ENCODE measurements at regions not wholly inside any gene's neighbourhood (a gene's known extent, or its start where the extent isn't known, plus 50 kb on each side); places are given as distances from the start of the nearest gene placed in this dataset.

DNA sequence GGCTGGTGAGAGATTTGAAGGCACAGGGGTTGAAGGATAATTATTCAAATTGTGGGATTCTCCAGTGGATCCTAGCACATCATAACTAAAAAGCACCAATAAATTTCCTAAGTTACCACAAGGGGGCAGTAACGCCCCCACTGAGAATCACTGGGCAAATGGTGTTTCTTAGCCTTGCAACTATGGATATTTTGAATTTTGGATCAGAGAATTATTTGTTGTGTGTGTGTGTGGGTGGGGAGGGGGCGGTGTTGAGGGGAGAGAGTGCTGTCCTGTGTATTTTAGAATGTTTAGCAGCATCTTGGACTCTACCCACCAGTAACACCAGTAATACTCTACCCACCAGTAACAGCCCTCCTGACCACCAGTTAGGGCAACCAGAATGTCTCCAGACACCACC is 63.3 kb upstream of the PRKG1 start (continued):
- TF ChIP-seq FOXP1 (CRISPR knock-in tag; IDR thresholded peaks at IDR 0.05) (no peak), HIVEP1 (CRISPR knock-in tag; IDR thresholded peaks at IDR 0.05) (no peak), BHLHE40 (IDR thresholded peaks at IDR 0.05; ENCODE audit: low read length) (no peak), YBX1 (IDR thresholded peaks at IDR 0.05) (no peak), CREM (IDR thresholded peaks at IDR 0.05; ENCODE audit: low read depth) (no peak), ELF2 (CRISPR knock-in tag; IDR thresholded peaks at IDR 0.05) (no peak), LEF1 (IDR thresholded peaks at IDR 0.05) (no peak), GTF2A2 (tag; IDR thresholded peaks at IDR 0.05) (no peak), SNRNP70 (optimal IDR thresholded peaks at IDR 0.05; ENCODE audit: low read depth, low read length) (no peak), RAD21 (CRISPR knock-in tag; conservative IDR thresholded peaks at IDR 0.05 in 1 of 2, IDR thresholded peaks at IDR 0.05 in 1 of 2) (peak; percentile 38 to 71), CBX2 (IDR thresholded peaks at IDR 0.05; ENCODE audit: insufficient read depth, low read length, poor library complexity, severe bottlenecking) (no peak), ZNF696 (CRISPR knock-in tag; conservative IDR thresholded peaks at IDR 0.05) (no peak), HMGN3 (IDR thresholded peaks at IDR 0.05; ENCODE audit: borderline replicate concordance, extremely low read depth, insufficient read length, low read depth, low read length) (no peak), RBM34 (IDR thresholded peaks at IDR 0.05; ENCODE audit: borderline replicate concordance, insufficient read depth, low read length) (no peak), KAT2B (IDR thresholded peaks at IDR 0.05; ENCODE audit: low read depth, low read length) (no peak), C11orf30 (IDR thresholded peaks at IDR 0.05; ENCODE audit: low read depth) (no peak), U2AF1 (optimal IDR thresholded peaks at IDR 0.05; ENCODE audit: low read depth, low read length) (no peak), MED1 (CRISPR knock-in tag; IDR thresholded peaks at IDR 0.05; ENCODE audit: borderline replicate concordance) (no peak), LARP7 (IDR thresholded peaks at IDR 0.05) (no peak), DPF2 (IDR thresholded peaks at IDR 0.05) (no peak), SMC3 (conservative IDR thresholded peaks at IDR 0.05; ENCODE audit: insufficient read depth, low read depth, low read length) (0 out of 2 replicates have a peak, but pooled peaks have one; percentile 28)
- TF ChIP-seq, protein P1, sequence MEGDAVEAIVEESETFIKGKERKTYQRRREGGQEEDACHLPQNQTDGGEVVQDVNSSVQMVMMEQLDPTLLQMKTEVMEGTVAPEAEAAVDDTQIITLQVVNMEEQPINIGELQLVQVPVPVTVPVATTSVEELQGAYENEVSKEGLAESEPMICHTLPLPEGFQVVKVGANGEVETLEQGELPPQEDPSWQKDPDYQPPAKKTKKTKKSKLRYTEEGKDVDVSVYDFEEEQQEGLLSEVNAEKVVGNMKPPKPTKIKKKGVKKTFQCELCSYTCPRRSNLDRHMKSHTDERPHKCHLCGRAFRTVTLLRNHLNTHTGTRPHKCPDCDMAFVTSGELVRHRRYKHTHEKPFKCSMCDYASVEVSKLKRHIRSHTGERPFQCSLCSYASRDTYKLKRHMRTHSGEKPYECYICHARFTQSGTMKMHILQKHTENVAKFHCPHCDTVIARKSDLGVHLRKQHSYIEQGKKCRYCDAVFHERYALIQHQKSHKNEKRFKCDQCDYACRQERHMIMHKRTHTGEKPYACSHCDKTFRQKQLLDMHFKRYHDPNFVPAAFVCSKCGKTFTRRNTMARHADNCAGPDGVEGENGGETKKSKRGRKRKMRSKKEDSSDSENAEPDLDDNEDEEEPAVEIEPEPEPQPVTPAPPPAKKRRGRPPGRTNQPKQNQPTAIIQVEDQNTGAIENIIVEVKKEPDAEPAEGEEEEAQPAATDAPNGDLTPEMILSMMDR (IDR thresholded peaks at IDR 0.05 in 2 of 3, conservative IDR thresholded peaks at IDR 0.05 in 1 of 3; ENCODE audit: insufficient read depth in 2 of 3, low read depth in 1 of 3, low read length in 3 of 3) = peak; percentile 51 to 78 (median 73); a peak in 5 of 6 replicates
- TF ChIP-seq, protein P2, sequence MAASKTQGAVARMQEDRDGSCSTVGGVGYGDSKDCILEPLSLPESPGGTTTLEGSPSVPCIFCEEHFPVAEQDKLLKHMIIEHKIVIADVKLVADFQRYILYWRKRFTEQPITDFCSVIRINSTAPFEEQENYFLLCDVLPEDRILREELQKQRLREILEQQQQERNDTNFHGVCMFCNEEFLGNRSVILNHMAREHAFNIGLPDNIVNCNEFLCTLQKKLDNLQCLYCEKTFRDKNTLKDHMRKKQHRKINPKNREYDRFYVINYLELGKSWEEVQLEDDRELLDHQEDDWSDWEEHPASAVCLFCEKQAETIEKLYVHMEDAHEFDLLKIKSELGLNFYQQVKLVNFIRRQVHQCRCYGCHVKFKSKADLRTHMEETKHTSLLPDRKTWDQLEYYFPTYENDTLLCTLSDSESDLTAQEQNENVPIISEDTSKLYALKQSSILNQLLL (CRISPR knock-in tag; IDR thresholded peaks at IDR 0.05; ENCODE audit: borderline replicate concordance) = no peak
- TF ChIP-seq, protein P3, sequence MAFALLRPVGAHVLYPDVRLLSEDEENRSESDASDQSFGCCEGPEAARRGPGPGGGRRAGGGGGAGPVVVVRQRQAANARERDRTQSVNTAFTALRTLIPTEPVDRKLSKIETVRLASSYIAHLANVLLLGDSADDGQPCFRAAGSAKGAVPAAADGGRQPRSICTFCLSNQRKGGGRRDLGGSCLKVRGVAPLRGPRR (CRISPR knock-in tag; IDR thresholded peaks at IDR 0.05) = no peak
- TF ChIP-seq, protein P4, sequence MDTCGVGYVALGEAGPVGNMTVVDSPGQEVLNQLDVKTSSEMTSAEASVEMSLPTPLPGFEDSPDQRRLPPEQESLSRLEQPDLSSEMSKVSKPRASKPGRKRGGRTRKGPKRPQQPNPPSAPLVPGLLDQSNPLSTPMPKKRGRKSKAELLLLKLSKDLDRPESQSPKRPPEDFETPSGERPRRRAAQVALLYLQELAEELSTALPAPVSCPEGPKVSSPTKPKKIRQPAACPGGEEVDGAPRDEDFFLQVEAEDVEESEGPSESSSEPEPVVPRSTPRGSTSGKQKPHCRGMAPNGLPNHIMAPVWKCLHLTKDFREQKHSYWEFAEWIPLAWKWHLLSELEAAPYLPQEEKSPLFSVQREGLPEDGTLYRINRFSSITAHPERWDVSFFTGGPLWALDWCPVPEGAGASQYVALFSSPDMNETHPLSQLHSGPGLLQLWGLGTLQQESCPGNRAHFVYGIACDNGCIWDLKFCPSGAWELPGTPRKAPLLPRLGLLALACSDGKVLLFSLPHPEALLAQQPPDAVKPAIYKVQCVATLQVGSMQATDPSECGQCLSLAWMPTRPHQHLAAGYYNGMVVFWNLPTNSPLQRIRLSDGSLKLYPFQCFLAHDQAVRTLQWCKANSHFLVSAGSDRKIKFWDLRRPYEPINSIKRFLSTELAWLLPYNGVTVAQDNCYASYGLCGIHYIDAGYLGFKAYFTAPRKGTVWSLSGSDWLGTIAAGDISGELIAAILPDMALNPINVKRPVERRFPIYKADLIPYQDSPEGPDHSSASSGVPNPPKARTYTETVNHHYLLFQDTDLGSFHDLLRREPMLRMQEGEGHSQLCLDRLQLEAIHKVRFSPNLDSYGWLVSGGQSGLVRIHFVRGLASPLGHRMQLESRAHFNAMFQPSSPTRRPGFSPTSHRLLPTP (IDR thresholded peaks at IDR 0.05; ENCODE audit: borderline replicate concordance, extremely low read depth, insufficient read length) = no peak
